Upper lobe of right lung (tissue), 1 donor: ENCODE measurements at regions not wholly inside any gene's neighbourhood (a gene's known extent, or its start where the extent isn't known, plus 50 kb on each side); places are given as distances from the start of the nearest gene placed in this dataset.

Experiments
- ATAC-seq: fragments of 200-7000 bp; cut with Tn5 transposase; one replicate; pipeline ENCODE4 v1.9.1; 2020; ENCODE audit warnings: mild to moderate bottlenecking, moderate library complexity
- DNase-seq: peaks from one replicate; pipeline ENCODE4 v3.0.0-alpha.2; 2020
- H3K27ac ChIP-seq: fragments of 200-600 bp; one replicate; pipeline ENCODE4 v1.8.0; 2022
- H3K27me3 ChIP-seq: fragments of 200-600 bp; one replicate; pipeline ENCODE4 v1.8.0; 2022; ENCODE audit warnings: mild to moderate bottlenecking
- H3K36me3 ChIP-seq: fragments of 200-600 bp; one replicate; pipeline ENCODE4 v1.8.0; 2022
- H3K4me1 ChIP-seq: fragments of 200-600 bp; one replicate; pipeline ENCODE4 v1.8.0; 2022
- H3K4me3 ChIP-seq: fragments of 200-600 bp; one replicate; pipeline ENCODE4 v1.8.0; 2022; ENCODE audit warnings: mild to moderate bottlenecking
- H3K9me3 ChIP-seq: fragments of 200-600 bp; one replicate; pipeline ENCODE4 v1.8.0; 2022
- intact Hi-C: fragments of 100-400 bp; cut with DNase I; formaldehyde crosslinking; loops from one replicate; pipeline ENCODE4 v1.11.0; 2022
- TF ChIP-seq, protein P1 (sequence below): fragments of 200-600 bp; IDR thresholded peaks from one replicate; pipeline ENCODE4 v1.8.0; 2022; ENCODE audit warnings: antibody characterized with exemption
- donor health status: DM: no; HTN: yes; CAD: no; lungs with severe emphysema.

GRCh38 chr3:177601152-177601551 lies 403.9 kb upstream of the TBL1XR1 start:
- intact Hi-C loops = no loop called here
- TF ChIP-seq, protein P1, sequence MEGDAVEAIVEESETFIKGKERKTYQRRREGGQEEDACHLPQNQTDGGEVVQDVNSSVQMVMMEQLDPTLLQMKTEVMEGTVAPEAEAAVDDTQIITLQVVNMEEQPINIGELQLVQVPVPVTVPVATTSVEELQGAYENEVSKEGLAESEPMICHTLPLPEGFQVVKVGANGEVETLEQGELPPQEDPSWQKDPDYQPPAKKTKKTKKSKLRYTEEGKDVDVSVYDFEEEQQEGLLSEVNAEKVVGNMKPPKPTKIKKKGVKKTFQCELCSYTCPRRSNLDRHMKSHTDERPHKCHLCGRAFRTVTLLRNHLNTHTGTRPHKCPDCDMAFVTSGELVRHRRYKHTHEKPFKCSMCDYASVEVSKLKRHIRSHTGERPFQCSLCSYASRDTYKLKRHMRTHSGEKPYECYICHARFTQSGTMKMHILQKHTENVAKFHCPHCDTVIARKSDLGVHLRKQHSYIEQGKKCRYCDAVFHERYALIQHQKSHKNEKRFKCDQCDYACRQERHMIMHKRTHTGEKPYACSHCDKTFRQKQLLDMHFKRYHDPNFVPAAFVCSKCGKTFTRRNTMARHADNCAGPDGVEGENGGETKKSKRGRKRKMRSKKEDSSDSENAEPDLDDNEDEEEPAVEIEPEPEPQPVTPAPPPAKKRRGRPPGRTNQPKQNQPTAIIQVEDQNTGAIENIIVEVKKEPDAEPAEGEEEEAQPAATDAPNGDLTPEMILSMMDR = no peak
- H3K9me3 ChIP-seq = no peaks in the 10 kb centered on the region
- no peak overlapping the region for H3K27ac ChIP-seq
- peaks cover 56% of the 10 kb centered on the region for H3K4me1 ChIP-seq
- ATAC-seq (no peak), DNase-seq (no peak)
- no peak overlapping the region for H3K4me3 ChIP-seq
- no peaks in the 10 kb centered on the region for H3K36me3 ChIP-seq
- H3K27me3 ChIP-seq = no peaks in the 10 kb centered on the region

GRCh38 chr3:177602601-177603147 lies 405.4 kb upstream of the TBL1XR1 start:
- no peaks in the 10 kb centered on the region for H3K27me3 ChIP-seq
- peak; percentile 48 for ATAC-seq
- intact Hi-C loops = no loop called here
- H3K27ac ChIP-seq = peak overlapping the region; percentile 15
- no peak for DNase-seq
- no peaks in the 10 kb centered on the region for H3K9me3 ChIP-seq
- H3K4me1 ChIP-seq = peaks cover 41% of the 10 kb centered on the region
- H3K4me3 ChIP-seq = no peak overlapping the region
- no peaks in the 10 kb centered on the region for H3K36me3 ChIP-seq
- TF ChIP-seq, protein P1 = no peak

DNA sequence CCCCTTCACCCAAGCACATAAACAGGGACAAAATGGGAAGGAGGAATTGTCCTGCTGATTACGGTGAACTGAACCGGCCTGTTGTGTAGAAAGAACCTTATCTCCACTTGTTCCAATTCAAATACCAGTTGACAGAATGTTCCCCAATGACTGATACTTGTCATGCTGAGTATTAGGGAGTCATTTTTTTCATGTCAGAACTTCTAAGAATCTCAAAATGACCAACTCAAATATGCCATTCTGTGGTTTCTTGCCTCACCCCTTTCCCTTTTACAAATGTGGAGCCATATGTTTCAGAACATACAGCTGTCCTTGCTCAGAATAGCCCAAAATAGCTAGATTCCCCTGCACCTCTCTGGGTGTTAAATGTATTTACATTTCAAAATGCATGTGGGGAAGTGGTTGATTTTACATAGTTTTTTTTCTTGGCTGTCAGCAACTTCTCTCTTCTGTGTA lies 405.9 kb upstream of the TBL1XR1 start:
- intact Hi-C loops = no loop called here
- TF ChIP-seq, protein P1 = no peak
- Histone ChIP-seq H3K9me3 (no peaks in the 10 kb centered on the region), H3K4me3 (no peak overlapping the region), H3K27ac (peak overlapping the region; percentile 15), H3K4me1 (peaks cover 36% of the 10 kb centered on the region), H3K36me3 (no peaks in the 10 kb centered on the region), H3K27me3 (no peaks in the 10 kb centered on the region)
- DNase-seq = no peak
- peak; percentile 71 for ATAC-seq

GRCh38 chr3:177604181-177604580 lies 406.9 kb upstream of the TBL1XR1 start:
- ATAC-seq = no peak
- TF ChIP-seq, protein P1 = no peak
- DNase-seq = no peak

DNA sequence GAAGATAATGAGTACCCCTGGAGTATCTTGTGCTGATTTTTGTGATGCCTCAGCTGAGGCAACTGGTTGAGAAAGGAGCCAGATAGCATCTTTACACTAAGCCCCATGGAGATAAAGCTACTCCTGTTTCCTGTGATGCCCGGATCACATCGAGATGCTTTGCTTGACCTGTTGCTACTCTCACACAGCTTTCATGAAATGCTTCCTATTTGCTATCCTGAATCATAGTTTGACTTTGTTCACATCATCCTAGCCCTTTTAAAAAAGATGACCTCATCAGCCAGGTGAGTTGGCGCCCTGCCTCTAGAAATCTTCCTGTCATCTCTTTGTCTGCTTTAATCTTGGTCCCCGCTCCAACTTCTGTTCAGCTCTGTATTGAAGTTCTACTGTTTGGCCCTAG lies 409.6 kb upstream of the TBL1XR1 start:
- intact Hi-C loops = no loop called here
- H3K36me3 ChIP-seq = no peaks in the 10 kb centered on the region
- H3K9me3 ChIP-seq = no peaks in the 10 kb centered on the region
- DNase-seq = no peak
- H3K4me1 ChIP-seq = peaks cover 18% of the 10 kb centered on the region
- H3K27me3 ChIP-seq = no peaks in the 10 kb centered on the region
- ATAC-seq = no peak
- TF ChIP-seq, protein P1 = no peak
- no peak overlapping the region for H3K4me3 ChIP-seq
- H3K27ac ChIP-seq = no peak overlapping the region

More at GRCh38 chr3:177604181-177604580, 406.9 kb upstream of the TBL1XR1 start:
- Histone ChIP-seq H3K27me3 (no peaks in the 10 kb centered on the region), H3K9me3 (no peaks in the 10 kb centered on the region), H3K27ac (no peak overlapping the region), H3K4me1 (peaks cover 26% of the 10 kb centered on the region), H3K4me3 (no peak overlapping the region), H3K36me3 (no peaks in the 10 kb centered on the region)
- intact Hi-C loops = no loop called here

GRCh38 chr3:177607589-177607988 lies 410.3 kb upstream of the TBL1XR1 start:
- intact Hi-C loops = no loop called here
- H3K4me1 ChIP-seq = peaks cover 13% of the 10 kb centered on the region
- H3K27me3 ChIP-seq = no peaks in the 10 kb centered on the region
- H3K9me3 ChIP-seq = no peaks in the 10 kb centered on the region
- DNase-seq = no peak
- no peaks in the 10 kb centered on the region for H3K36me3 ChIP-seq
- no peak overlapping the region for H3K4me3 ChIP-seq
- TF ChIP-seq, protein P1 = no peak
- ATAC-seq = no peak
- H3K27ac ChIP-seq = no peak overlapping the region
